ENCODE measurements at regions not wholly inside any gene's neighbourhood (a gene's known extent, or its start where the extent isn't known, plus 50 kb on each side); places are given as distances from the start of the nearest gene placed in this dataset.

- TF ChIP-seq, protein P1, sequence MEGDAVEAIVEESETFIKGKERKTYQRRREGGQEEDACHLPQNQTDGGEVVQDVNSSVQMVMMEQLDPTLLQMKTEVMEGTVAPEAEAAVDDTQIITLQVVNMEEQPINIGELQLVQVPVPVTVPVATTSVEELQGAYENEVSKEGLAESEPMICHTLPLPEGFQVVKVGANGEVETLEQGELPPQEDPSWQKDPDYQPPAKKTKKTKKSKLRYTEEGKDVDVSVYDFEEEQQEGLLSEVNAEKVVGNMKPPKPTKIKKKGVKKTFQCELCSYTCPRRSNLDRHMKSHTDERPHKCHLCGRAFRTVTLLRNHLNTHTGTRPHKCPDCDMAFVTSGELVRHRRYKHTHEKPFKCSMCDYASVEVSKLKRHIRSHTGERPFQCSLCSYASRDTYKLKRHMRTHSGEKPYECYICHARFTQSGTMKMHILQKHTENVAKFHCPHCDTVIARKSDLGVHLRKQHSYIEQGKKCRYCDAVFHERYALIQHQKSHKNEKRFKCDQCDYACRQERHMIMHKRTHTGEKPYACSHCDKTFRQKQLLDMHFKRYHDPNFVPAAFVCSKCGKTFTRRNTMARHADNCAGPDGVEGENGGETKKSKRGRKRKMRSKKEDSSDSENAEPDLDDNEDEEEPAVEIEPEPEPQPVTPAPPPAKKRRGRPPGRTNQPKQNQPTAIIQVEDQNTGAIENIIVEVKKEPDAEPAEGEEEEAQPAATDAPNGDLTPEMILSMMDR (conservative IDR thresholded peaks at IDR 0.05; ENCODE audit: low read depth, low read length): no peak
- TF ChIP-seq EZH2 (IDR thresholded peaks at IDR 0.05; ENCODE audit: low read length, unreplicated experiment): no peak
Measured at GRCh38 chr10:4024516-4025245, 239.7 kb upstream of the KLF6 start.

Data from PC-3 (cell line).